ENCODE measurements at regions not wholly inside any gene's neighbourhood (a gene's known extent, or its start where the extent isn't known, plus 50 kb on each side); places are given as distances from the start of the nearest gene placed in this dataset.

DNA sequence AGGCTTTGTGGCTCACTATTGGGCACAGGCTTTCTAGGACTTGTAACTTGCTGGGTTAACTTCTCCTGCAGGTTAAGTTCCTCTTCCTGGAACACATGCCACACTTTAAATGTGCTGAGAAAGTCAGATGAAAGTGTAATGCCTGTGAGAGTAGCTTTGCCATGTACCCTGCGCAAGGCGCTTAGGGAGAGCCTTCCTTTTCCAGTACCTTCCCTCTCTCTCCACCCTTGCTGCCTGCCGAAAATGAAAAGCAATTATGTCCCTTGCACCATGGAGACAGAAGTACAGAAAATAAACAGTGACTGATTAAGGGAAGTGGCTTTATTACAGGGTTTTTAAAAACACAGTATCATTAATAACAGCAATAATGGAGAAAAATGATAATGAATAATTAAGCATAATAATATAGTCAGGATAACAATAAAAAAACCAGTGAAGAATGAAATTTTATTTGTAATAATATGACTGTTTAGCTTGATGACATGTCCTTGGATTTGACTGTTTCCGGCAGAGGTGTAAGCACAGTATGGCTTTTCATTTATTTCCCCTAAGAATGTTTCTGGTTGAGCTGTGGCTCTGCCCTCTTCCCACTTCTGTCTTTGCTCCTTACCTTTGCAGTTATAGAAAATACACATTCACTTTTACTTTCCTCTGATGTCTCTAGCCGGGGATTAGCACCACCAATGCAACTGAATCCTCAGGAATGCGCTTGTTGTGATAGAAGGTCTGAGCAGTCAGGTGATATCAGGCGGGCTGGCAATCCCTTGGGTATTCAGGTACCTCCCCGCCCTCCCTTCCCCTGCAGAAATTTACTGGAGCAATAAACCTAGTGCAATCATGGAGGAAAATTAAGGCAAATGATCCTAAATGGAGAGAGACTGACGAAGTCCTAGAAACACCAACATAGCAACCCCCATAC lies 472.3 kb upstream of the CITED2 start:
- TF ChIP-seq, protein P1, sequence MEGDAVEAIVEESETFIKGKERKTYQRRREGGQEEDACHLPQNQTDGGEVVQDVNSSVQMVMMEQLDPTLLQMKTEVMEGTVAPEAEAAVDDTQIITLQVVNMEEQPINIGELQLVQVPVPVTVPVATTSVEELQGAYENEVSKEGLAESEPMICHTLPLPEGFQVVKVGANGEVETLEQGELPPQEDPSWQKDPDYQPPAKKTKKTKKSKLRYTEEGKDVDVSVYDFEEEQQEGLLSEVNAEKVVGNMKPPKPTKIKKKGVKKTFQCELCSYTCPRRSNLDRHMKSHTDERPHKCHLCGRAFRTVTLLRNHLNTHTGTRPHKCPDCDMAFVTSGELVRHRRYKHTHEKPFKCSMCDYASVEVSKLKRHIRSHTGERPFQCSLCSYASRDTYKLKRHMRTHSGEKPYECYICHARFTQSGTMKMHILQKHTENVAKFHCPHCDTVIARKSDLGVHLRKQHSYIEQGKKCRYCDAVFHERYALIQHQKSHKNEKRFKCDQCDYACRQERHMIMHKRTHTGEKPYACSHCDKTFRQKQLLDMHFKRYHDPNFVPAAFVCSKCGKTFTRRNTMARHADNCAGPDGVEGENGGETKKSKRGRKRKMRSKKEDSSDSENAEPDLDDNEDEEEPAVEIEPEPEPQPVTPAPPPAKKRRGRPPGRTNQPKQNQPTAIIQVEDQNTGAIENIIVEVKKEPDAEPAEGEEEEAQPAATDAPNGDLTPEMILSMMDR (conservative IDR thresholded peaks at IDR 0.05; ENCODE audit: low read depth, low read length) = no peak
- no peak for TF ChIP-seq EZH2 (IDR thresholded peaks at IDR 0.05; ENCODE audit: borderline replicate concordance, low read depth, low read length, poor library complexity, severe bottlenecking)

Data from A673 (cell line).